Right atrium auricular region (tissue), 2 donors: ENCODE measurements at regions not wholly inside any gene's neighbourhood (a gene's known extent, or its start where the extent isn't known, plus 50 kb on each side); places are given as distances from the start of the nearest gene placed in this dataset.

Experiments
- DNase-seq: peaks from one replicate; pipeline ENCODE4 v3.0.0-alpha.2; 2019; ENCODE audit warnings: low spot score
- H3K27ac ChIP-seq, 2 donors: fragments of 200-600 bp; sonication (generic); 1 replicate in 1 of 2; 2 replicates in 1 of 2; pipeline ENCODE4 v1.5.1; 2016 to 2019
- H3K27me3 ChIP-seq, 2 donors: fragments of 200-600 bp; sonication (generic); one replicate each; pipeline versions ENCODE4 v1.5.1 to v1.6.0; 2017 to 2019
- H3K36me3 ChIP-seq: fragments of 200-600 bp; sonication (generic); one replicate; pipeline ENCODE4 v1.5.1; 2016
- H3K4me1 ChIP-seq, 2 donors: fragments of 200-600 bp; sonication (generic); one replicate each; pipeline versions ENCODE4 v1.5.1 to v1.6.0; 2017 to 2019
- H3K4me3 ChIP-seq, 2 donors: fragments of 200-600 bp; sonication (generic); 1 replicate in 1 of 2; 2 replicates in 1 of 2; pipeline ENCODE4 v1.5.1; 2017 to 2019; ENCODE audit warnings: mild to moderate bottlenecking in 1 of 2, moderate library complexity in 1 of 2
- H3K9me3 ChIP-seq, 2 donors: fragments of 200-600 bp; sonication (generic); one replicate each; pipeline ENCODE4 v1.5.1; 2019
- CTCF ChIP-seq, 2 donors: fragments of 200-600 bp; sonication (generic); IDR thresholded peaks; one replicate each; pipeline ENCODE4 v1.5.1; 2019; ENCODE audit warnings: antibody characterized with exemption in 2 of 2

- no peaks in the 10 kb centered on the region for H3K36me3 ChIP-seq
- no peaks in the 10 kb centered on the region for H3K27me3 ChIP-seq
- no peak for DNase-seq
- H3K27ac ChIP-seq = no peak overlapping the region
- no peak overlapping the region for H3K4me3 ChIP-seq
- no peaks in the 10 kb centered on the region for H3K4me1 ChIP-seq
- H3K9me3 ChIP-seq = peaks cover 0 to 30% of the 10 kb centered on the region in 2 donors
- no peak for TF ChIP-seq CTCF (IDR thresholded peaks at IDR 0.05)
These were observed 61.5 kb upstream of the PTBP2 start for GRCh38 chr1:96660051-96660450.

DNA sequence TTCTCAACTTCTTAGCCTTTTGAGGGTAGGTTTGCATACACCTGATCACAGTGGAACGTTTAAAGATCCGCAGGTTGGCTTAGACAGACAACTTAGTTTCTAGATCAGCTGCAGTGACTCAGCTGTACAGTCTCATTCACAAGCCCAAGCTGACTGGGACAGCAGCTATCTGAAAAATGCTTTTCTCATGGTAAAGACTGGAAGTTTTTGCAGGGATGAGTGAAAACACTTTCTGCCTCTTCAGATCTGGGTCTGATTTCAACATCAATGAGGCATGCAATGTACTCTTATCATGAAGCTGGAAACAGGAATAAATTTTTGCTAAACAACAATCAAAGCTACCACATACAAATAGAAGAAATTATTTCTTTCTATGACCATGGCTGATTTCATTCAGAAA lies 61.1 kb upstream of the PTBP2 start:
- no peaks in the 10 kb centered on the region for H3K36me3 ChIP-seq
- no peaks in the 10 kb centered on the region for H3K4me1 ChIP-seq
- TF ChIP-seq CTCF (IDR thresholded peaks at IDR 0.05) = no peak
- peaks cover 0 to 30% of the 10 kb centered on the region in 2 donors for H3K9me3 ChIP-seq
- DNase-seq = no peak
- no peaks in the 10 kb centered on the region for H3K27me3 ChIP-seq
- no peak overlapping the region for H3K4me3 ChIP-seq
- no peak overlapping the region for H3K27ac ChIP-seq
